ENCODE measurements at regions not wholly inside any gene's neighbourhood (a gene's known extent, or its start where the extent isn't known, plus 50 kb on each side); places are given as distances from the start of the nearest gene placed in this dataset.
"Not testable (repeated sequence)": the region's sequence is repeated elsewhere in the genome, so short reads cannot be mapped to it uniquely, and the experiment has no call there.

- DNase-seq (ENCODE audit: low read depth): no peak
Measured at GRCh38 chr9:26667882-26668281, 224.7 kb downstream of the CAAP1 start.

GRCh38 chr9:26665666-26666065 lies 226.9 kb downstream of the CAAP1 start:
- DNase-seq (ENCODE audit: low read depth): no peak

GRCh38 chr9:26664087-26664773 lies 228.4 kb downstream of the CAAP1 start:
- not testable (repeated sequence) for DNase-seq (ENCODE audit: low read depth)

- DNase-seq (ENCODE audit: low read depth): no peak
Measured at GRCh38 chr9:26662476-26662875, 230.1 kb downstream of the CAAP1 start.

- DNase-seq (ENCODE audit: low read depth): no peak
Measured at GRCh38 chr9:26658476-26658875, 234.1 kb downstream of the CAAP1 start.

GRCh38 chr9:26657958-26658357 lies 234.6 kb downstream of the CAAP1 start:
- no peak for DNase-seq (ENCODE audit: low read depth)

GRCh38 chr9:26656003-26656870 lies 236.4 kb downstream of the CAAP1 start:
- peak; percentile 11 for DNase-seq (ENCODE audit: low read depth)

- DNase-seq (ENCODE audit: low read depth): no peak
Measured at GRCh38 chr9:26655166-26655565, 237.4 kb downstream of the CAAP1 start.

- DNase-seq (ENCODE audit: low read depth): no peak
Measured at GRCh38 chr9:26650325-26650724, 242.3 kb downstream of the CAAP1 start.

GRCh38 chr9:26643826-26644225 lies 248.8 kb downstream of the CAAP1 start:
- no peak for DNase-seq (ENCODE audit: low read depth)

GRCh38 chr9:26639761-26640160 lies 252.8 kb downstream of the CAAP1 start:
- no peak for DNase-seq (ENCODE audit: low read depth)

GRCh38 chr9:26637101-26637500 lies 255.5 kb downstream of the CAAP1 start:
- DNase-seq (ENCODE audit: low read depth): no peak

- not testable (repeated sequence) for DNase-seq (ENCODE audit: low read depth)
Measured at GRCh38 chr9:26613851-26614350, 278.7 kb downstream of the CAAP1 start.

GRCh38 chr9:26612211-26612610 lies 280.4 kb downstream of the CAAP1 start:
- DNase-seq (ENCODE audit: low read depth): no peak

- DNase-seq (ENCODE audit: low read depth): no peak
Measured at GRCh38 chr9:26606756-26607155, 285.8 kb downstream of the CAAP1 start.

- no peak for DNase-seq (ENCODE audit: low read depth)
Measured at GRCh38 chr9:26605367-26605766, 287.2 kb downstream of the CAAP1 start.

GRCh38 chr9:26604076-26604662 lies 288.4 kb downstream of the CAAP1 start:
- DNase-seq (ENCODE audit: low read depth): no peak

GRCh38 chr9:26603617-26604016 lies 289.0 kb downstream of the CAAP1 start:
- DNase-seq (ENCODE audit: low read depth): no peak

GRCh38 chr9:26597542-26598149 lies 295.0 kb downstream of the CAAP1 start:
- DNase-seq (ENCODE audit: low read depth): no peak

GRCh38 chr9:26579056-26579455 lies 313.5 kb downstream of the CAAP1 start:
- no peak for DNase-seq (ENCODE audit: low read depth)

GRCh38 chr9:26574898-26575440 lies 317.6 kb downstream of the CAAP1 start:
- DNase-seq (ENCODE audit: low read depth): no peak

- DNase-seq (ENCODE audit: low read depth): no peak
Measured at GRCh38 chr9:26574256-26574655, 318.3 kb downstream of the CAAP1 start.

Measured in forelimb muscle (tissue), 1 donor.